ENCODE measurements at regions not wholly inside any gene's neighbourhood (a gene's known extent, or its start where the extent isn't known, plus 50 kb on each side); places are given as distances from the start of the nearest gene placed in this dataset.

DNA sequence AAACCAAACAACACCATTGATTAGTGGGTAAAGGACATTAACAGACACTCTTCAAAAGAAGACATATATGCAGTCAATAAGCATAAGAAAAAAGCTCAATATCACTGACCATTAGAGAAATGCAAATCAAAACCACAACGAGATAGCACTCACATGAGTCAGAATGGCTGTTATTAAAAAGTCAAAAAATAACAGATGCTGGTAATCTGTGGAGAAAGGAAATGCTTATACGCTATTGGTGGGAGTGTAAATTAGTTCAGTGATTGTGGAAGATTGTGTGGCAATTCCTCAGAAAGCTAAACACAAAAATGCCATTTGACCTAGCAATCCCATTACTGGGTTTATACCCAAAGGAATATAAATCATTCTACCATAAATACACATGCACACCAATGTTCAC lies 182.6 kb downstream of the TRPC6 start:
- no peaks in the 10 kb centered on the region for H3K36me3 Mint-ChIP-seq (ENCODE audit: low read depth)
- H3K9me3 Mint-ChIP-seq: peaks cover 12% of the 10 kb centered on the region
- no peak overlapping the region for H3K4me3 Mint-ChIP-seq
- no peak overlapping the region for H3K27ac Mint-ChIP-seq
- H3K27me3 Mint-ChIP-seq (ENCODE audit: low read depth): no peaks in the 10 kb centered on the region
- no peak for DNase-seq (ENCODE audit: low spot score)
- no peaks in the 10 kb centered on the region for H3K4me1 Mint-ChIP-seq (ENCODE audit: low read depth)

DNA sequence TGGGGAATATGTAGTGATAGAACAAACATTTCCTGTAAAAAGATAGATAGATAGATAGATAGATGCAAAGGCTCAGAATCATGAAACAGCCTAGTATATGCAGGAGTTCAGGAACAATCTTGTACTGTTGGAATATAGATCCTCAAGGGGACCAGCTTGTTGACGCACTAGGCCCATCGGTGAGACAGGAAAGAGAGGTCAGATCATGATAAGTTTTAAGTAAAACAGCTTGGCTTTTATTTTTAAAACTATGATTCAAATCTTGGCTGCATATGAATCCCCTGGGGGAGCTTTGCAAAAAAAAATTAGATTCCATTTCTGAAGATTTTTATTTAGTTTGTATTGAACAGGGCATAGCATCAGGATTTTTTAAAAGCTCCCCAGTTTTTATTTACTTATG lies 185.8 kb downstream of the TRPC6 start:
- peaks cover 15% of the 10 kb centered on the region for H3K9me3 Mint-ChIP-seq
- no peaks in the 10 kb centered on the region for H3K4me1 Mint-ChIP-seq (ENCODE audit: low read depth)
- no peaks in the 10 kb centered on the region for H3K27me3 Mint-ChIP-seq (ENCODE audit: low read depth)
- H3K27ac Mint-ChIP-seq: no peak overlapping the region
- no peak overlapping the region for H3K4me3 Mint-ChIP-seq
- no peaks in the 10 kb centered on the region for H3K36me3 Mint-ChIP-seq (ENCODE audit: low read depth)
- no peak for DNase-seq (ENCODE audit: low spot score)

DNA sequence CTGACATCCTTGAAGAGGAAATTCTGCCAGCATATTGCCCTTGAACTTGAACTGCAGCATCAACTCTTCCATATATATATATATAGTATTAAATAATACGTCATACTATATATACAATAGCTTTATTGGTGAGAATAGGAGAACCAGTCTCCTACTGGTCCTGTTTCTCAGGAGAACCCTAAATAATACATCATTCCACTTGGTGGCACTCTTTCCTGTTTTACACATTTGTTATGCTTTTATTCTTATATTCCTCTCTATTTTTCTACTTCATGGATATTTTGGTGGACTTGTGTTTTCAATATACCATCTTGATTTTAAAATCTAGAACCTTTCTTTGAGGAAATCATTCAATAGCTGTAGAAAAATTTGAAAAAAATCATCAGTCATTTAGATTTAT lies 193.3 kb downstream of the TRPC6 start:
- H3K36me3 Mint-ChIP-seq (ENCODE audit: low read depth): no peaks in the 10 kb centered on the region
- no peak for DNase-seq (ENCODE audit: low spot score)
- no peaks in the 10 kb centered on the region for H3K27me3 Mint-ChIP-seq (ENCODE audit: low read depth)
- H3K4me1 Mint-ChIP-seq (ENCODE audit: low read depth): no peaks in the 10 kb centered on the region
- no peak overlapping the region for H3K27ac Mint-ChIP-seq
- H3K9me3 Mint-ChIP-seq: no peaks in the 10 kb centered on the region
- H3K4me3 Mint-ChIP-seq: no peak overlapping the region

DNA sequence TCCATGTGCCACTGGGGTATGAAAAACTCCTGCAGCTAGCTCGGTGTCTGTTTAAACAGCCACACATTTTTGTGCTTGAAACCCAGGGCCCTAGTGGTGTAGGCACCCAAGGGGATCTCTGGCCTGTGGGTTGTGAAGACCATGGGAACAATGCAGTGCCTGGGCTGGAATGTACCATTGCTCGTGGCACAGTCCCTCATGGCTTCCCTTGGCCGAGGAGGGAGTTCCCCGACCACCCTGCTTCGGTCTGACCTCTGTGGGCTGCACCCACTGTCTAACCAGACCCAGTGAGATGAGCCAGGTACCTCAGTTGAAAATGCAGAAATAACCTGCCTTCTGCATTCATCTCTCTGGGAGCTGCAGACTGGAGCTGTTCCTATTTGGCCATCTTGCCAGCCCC lies 214.0 kb downstream of the TRPC6 start:
- no peak for DNase-seq (ENCODE audit: low spot score)
- Mint-ChIP-seq H3K4me1 (ENCODE audit: low read depth) (no peaks in the 10 kb centered on the region), H3K9me3 (peaks cover 34% of the 10 kb centered on the region), H3K4me3 (no peak overlapping the region), H3K27ac (no peak overlapping the region), H3K27me3 (ENCODE audit: low read depth) (no peaks in the 10 kb centered on the region), H3K36me3 (ENCODE audit: low read depth) (no peaks in the 10 kb centered on the region)

DNA sequence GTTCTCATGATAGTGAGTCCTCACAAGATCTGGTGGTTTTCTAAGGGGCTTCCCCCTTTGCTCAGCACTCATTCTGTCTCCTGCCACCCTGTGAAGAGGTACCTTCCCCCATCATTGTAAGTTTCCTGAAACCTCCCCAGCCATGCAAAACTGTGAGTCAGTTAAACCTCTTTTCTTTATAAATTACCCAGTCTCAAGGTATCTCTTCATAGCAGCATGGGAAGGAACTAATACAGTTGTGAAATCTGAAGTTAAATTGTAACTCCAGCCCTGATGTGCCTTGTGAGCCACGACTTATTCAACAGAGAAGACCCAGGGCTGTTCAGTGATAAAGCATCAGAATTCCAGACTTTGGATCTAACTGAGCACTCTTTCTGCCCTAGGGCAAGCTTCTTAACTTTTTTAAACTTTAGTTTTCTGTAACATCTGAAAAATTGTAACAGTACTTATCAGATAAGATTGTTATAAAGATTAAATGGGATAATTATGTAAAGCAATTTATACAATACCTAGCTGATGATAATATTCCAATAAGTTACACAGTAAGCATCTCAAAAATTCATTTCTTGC lies 220.0 kb downstream of the TRPC6 start:
- H3K27me3 Mint-ChIP-seq (ENCODE audit: low read depth): no peaks in the 10 kb centered on the region
- DNase-seq (ENCODE audit: low spot score): no peak
- H3K36me3 Mint-ChIP-seq (ENCODE audit: low read depth): no peaks in the 10 kb centered on the region
- H3K4me1 Mint-ChIP-seq (ENCODE audit: low read depth): no peaks in the 10 kb centered on the region
- no peak overlapping the region for H3K4me3 Mint-ChIP-seq
- no peak overlapping the region for H3K27ac Mint-ChIP-seq
- peaks cover 34% of the 10 kb centered on the region for H3K9me3 Mint-ChIP-seq

DNA sequence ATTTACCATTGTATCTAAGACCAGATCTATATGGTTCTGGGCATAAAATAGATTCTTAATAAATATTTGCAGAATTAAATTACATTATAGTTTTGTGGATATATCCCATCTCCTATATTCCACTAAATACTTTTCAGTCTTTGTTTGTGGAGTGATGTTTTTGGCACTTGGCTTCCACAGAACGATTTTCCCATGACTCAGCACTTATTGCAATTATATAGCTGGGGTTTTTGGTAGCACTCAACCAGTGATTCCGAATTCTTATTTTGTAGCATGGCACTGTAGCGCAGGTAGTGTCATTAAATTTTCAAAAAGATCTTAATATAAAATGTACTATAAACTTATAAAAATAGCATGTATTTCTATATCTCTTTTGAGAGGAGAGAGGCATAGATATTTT lies 221.2 kb downstream of the TRPC6 start:
- Mint-ChIP-seq H3K9me3 (peaks cover 32% of the 10 kb centered on the region), H3K27me3 (ENCODE audit: low read depth) (no peaks in the 10 kb centered on the region), H3K36me3 (ENCODE audit: low read depth) (no peaks in the 10 kb centered on the region), H3K4me1 (ENCODE audit: low read depth) (no peaks in the 10 kb centered on the region), H3K27ac (no peak overlapping the region), H3K4me3 (no peak overlapping the region)
- DNase-seq (ENCODE audit: low spot score): no peak

DNA sequence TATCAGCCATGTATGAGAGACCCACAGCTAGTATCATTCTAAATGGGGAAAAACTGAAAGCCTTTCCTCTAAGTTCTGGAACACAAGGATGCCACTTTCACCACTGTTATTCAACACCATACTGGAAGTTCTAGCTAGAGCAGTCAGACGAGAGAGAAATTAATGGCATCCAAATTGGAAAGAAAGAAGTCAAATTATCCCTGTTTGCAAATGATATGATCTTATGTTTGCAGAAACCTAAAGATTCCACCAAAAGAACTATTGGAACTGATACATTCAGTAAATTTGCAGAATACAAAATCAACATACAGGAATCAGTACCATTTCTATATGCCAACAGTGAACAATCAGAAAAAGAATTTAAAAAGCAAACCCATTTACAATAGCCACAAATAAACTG lies 226.0 kb downstream of the TRPC6 start:
- Mint-ChIP-seq H3K4me1 (ENCODE audit: low read depth) (no peaks in the 10 kb centered on the region), H3K9me3 (peaks cover 32% of the 10 kb centered on the region), H3K4me3 (no peak overlapping the region), H3K36me3 (ENCODE audit: low read depth) (no peaks in the 10 kb centered on the region), H3K27ac (no peak overlapping the region), H3K27me3 (ENCODE audit: low read depth) (no peaks in the 10 kb centered on the region)
- no peak for DNase-seq (ENCODE audit: low spot score)

DNA sequence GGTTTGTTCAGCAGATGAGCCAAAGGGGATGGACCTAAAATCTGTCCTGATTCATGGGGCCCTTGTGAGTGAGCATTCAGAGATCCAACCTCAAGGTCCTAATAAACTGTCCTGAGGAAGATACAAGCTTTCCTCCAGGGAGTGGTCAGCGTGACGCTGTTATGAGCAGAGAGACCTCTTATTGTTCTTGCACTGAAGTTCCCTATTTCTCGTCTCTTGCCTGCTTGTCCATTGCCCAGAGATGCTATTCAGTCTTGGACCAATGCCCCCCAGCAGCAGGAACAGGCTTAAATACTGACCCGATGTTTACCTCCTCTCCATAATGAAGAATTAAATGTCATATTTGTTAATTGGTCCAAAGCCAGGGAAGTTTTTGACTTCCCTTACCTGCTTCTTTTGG lies 225.2 kb upstream of the PGR start:
- peaks cover 18% of the 10 kb centered on the region for H3K9me3 Mint-ChIP-seq
- H3K36me3 Mint-ChIP-seq (ENCODE audit: low read depth): no peaks in the 10 kb centered on the region
- DNase-seq (ENCODE audit: low spot score): no peak
- no peaks in the 10 kb centered on the region for H3K27me3 Mint-ChIP-seq (ENCODE audit: low read depth)
- H3K4me3 Mint-ChIP-seq: no peak overlapping the region
- H3K4me1 Mint-ChIP-seq (ENCODE audit: low read depth): no peaks in the 10 kb centered on the region
- H3K27ac Mint-ChIP-seq: no peak overlapping the region

DNA sequence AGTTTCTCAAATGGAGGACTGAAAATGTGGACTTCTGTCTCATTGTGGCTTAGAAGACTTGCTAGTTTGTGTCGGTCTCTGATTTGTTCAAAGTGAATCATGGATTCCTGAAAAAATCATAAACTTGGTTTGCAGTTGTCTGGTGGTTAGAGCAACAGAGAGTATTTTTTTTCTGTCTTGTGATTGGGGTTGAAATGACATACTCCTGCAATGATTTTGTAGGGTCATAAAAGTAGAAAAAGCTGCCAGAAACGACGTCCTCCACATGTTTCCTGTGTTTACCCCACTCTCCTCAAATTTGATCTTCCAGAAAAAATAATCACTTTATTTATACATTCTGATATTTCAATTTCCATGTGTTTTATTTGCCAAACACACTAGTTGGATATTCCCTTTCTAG lies 219.2 kb upstream of the PGR start:
- Mint-ChIP-seq H3K27ac (no peak overlapping the region), H3K4me3 (no peak overlapping the region), H3K27me3 (ENCODE audit: low read depth) (no peaks in the 10 kb centered on the region), H3K36me3 (ENCODE audit: low read depth) (no peaks in the 10 kb centered on the region), H3K9me3 (peaks cover 10% of the 10 kb centered on the region), H3K4me1 (ENCODE audit: low read depth) (no peaks in the 10 kb centered on the region)
- DNase-seq (ENCODE audit: low spot score): no peak

DNA sequence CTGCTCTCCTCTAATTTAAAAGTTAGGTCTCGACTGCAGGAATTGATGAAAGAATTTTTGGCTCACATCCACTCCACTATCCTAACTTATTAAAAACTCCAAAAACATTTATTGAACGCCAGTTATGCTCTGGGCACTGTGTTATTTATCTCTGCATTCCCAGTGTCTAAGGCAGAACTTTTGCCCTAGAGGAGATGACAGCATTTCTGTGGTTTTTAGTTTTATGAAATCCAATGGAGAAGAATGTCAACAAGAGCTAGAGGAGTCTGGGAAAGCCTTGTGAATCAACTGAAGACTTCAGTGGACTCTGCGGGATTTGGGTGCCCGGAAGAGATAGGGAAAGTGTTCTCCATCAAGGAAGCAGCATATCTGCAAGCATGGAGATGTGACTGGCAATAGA lies 217.0 kb upstream of the PGR start:
- no peak for DNase-seq (ENCODE audit: low spot score)

DNA sequence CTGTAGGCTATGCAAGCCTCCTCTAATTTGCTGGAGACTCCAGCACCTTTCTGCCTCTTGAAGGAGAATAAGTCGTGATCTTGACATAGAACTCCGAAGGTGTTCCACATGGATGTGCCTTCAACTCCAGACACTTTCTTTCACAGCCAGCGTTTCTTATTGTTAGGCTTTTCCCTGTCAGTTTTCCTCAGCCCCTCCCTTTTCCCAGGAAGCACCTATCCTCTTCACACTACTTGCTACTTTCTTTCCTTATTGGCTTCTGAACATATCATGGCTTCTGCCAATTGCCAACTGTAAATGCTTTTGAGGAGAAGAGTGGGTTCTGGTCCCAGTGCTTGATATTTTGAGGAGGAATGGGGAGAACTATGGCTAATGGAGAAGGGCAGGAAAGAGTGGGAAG lies 216.3 kb upstream of the PGR start:
- Mint-ChIP-seq H3K4me1 (ENCODE audit: low read depth) (no peaks in the 10 kb centered on the region), H3K36me3 (ENCODE audit: low read depth) (no peaks in the 10 kb centered on the region), H3K27ac (no peak overlapping the region), H3K9me3 (peaks cover 14% of the 10 kb centered on the region), H3K4me3 (no peak overlapping the region), H3K27me3 (ENCODE audit: low read depth) (no peaks in the 10 kb centered on the region)
- no peak for DNase-seq (ENCODE audit: low spot score)

More for the DNA sequence above, 217.0 kb upstream of the PGR start:
- Mint-ChIP-seq H3K27me3 (ENCODE audit: low read depth) (no peaks in the 10 kb centered on the region), H3K4me3 (no peak overlapping the region), H3K9me3 (peaks cover 11% of the 10 kb centered on the region), H3K4me1 (ENCODE audit: low read depth) (no peaks in the 10 kb centered on the region), H3K27ac (no peak overlapping the region), H3K36me3 (ENCODE audit: low read depth) (no peaks in the 10 kb centered on the region)

DNA sequence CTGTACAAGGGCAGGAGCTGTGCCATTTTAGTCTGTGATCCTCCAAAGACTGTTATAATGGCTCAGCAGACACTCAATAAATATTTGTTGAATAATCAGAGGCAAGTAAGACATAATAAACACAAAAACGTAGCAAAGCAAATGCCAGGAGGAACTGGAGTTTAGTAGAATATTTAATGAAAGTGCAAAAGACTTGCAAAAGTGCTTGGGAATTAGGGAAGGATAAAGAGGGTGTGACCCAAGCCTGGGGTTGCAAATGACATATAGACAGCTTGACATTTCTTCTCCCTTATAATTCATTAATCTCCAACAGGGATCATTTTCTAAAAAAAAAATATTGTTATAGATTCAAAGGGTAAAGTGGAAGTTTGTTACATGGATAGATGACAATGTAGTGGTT lies 212.7 kb upstream of the PGR start:
- no peak overlapping the region for H3K27ac Mint-ChIP-seq
- H3K36me3 Mint-ChIP-seq (ENCODE audit: low read depth): no peaks in the 10 kb centered on the region
- H3K9me3 Mint-ChIP-seq: peaks cover 14% of the 10 kb centered on the region
- DNase-seq (ENCODE audit: low spot score): no peak
- no peak overlapping the region for H3K4me3 Mint-ChIP-seq
- no peaks in the 10 kb centered on the region for H3K27me3 Mint-ChIP-seq (ENCODE audit: low read depth)
- no peaks in the 10 kb centered on the region for H3K4me1 Mint-ChIP-seq (ENCODE audit: low read depth)

DNA sequence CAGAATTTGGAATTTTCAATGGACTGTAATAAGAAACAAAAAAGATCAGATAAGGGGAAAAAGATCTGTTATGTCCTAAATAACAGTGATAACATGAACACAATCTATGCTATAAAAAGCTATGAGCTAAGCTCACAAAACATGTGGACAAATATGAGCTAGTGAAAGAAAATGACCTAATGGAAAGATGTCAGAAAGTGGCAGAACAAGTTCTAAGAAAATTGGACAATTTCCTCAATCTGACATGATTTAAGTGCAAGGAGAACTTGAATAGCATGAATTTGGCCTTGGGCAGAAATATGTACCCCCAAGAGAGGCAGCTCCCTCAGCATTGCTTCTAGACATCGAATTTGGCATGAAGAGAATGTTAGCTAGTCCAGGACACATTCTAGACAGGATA lies 212.0 kb upstream of the PGR start:
- Mint-ChIP-seq H3K27ac (no peak overlapping the region), H3K4me3 (no peak overlapping the region), H3K4me1 (ENCODE audit: low read depth) (no peaks in the 10 kb centered on the region), H3K9me3 (peaks cover 14% of the 10 kb centered on the region), H3K27me3 (ENCODE audit: low read depth) (no peaks in the 10 kb centered on the region), H3K36me3 (ENCODE audit: low read depth) (no peaks in the 10 kb centered on the region)
- DNase-seq (ENCODE audit: low spot score): no peak

DNA sequence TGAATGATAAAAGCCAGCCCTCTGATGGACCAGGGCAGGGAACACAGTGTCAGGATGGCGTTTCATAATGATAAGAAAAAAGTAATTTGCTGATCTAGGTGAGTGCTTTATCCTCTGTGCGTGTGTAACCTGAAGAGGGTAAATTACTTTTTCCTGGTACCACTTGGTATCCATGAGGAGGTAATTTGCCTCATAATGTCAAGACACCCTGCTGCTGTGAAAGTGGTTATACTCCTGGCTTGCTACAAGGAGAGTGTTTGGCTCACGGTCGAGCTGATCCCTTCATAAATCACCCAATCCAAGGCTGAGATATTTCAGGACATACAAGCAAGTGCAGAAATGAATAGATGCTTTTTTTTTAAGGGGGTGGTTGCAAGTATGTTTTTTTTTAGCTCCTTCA lies 207.2 kb upstream of the PGR start:
- H3K27ac Mint-ChIP-seq: no peak overlapping the region
- H3K36me3 Mint-ChIP-seq (ENCODE audit: low read depth): no peaks in the 10 kb centered on the region
- H3K4me3 Mint-ChIP-seq: no peak overlapping the region

DNA sequence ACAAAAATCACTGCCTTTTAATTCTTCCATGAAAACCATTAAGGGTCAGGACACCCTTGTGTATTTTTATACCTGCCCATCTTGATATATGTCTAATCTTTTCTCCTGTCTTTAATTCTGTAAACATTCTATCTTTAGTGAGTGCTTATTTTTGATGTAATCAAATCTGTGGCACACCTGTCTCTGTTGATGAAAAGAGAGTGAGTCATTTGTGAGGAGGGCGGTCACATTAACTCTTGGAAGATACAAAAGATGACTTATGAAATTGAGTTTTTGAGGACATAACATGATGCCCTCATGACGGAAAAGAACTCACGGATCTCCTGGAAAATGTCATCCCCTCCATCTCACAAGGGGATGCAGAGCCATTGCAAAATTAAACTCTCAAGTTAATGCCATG lies 206.5 kb upstream of the PGR start:
- H3K36me3 Mint-ChIP-seq (ENCODE audit: low read depth): no peaks in the 10 kb centered on the region
- no peak for DNase-seq (ENCODE audit: low spot score)
- no peaks in the 10 kb centered on the region for H3K27me3 Mint-ChIP-seq (ENCODE audit: low read depth)
- H3K27ac Mint-ChIP-seq: no peak overlapping the region
- peaks cover 17% of the 10 kb centered on the region for H3K9me3 Mint-ChIP-seq
- H3K4me1 Mint-ChIP-seq (ENCODE audit: low read depth): no peaks in the 10 kb centered on the region
- no peak overlapping the region for H3K4me3 Mint-ChIP-seq

More for the DNA sequence above, 207.2 kb upstream of the PGR start:
- peaks cover 21% of the 10 kb centered on the region for H3K9me3 Mint-ChIP-seq
- no peaks in the 10 kb centered on the region for H3K27me3 Mint-ChIP-seq (ENCODE audit: low read depth)
- no peaks in the 10 kb centered on the region for H3K4me1 Mint-ChIP-seq (ENCODE audit: low read depth)
- no peak for DNase-seq (ENCODE audit: low spot score)
